Keratinocyte (primary cell): ENCODE measurements at regions not wholly inside any gene's neighbourhood (a gene's known extent, or its start where the extent isn't known, plus 50 kb on each side); places are given as distances from the start of the nearest gene placed in this dataset.

Source experiments
- DNase-seq: peaks from one replicate; pipeline ENCODE4 v3.0.0-alpha.2; 2011; ENCODE audit warnings: low read depth, missing footprints, low spot score
- FAIRE-seq: peaks from 2 replicates; lab custom pipeline; 2011; peaks lifted over from hg19 to GRCh38; lab: Jason Lieb, UNC
- H2AFZ ChIP-seq: 2 replicates; pipeline ENCODE4 v1.6.0; 2012; ENCODE audit warnings: low read length, control low read depth, inconsistent platforms; ENCODE audit not compliant: control insufficient read depth
- H3K27ac ChIP-seq: 2 replicates; pipeline ENCODE4 v1.5.1; 2011; ENCODE audit warnings: low read length; ENCODE audit not compliant: control insufficient read depth, insufficient read depth
- H3K27me3 ChIP-seq: 3 replicates; pipeline ENCODE4 v1.6.0; 2011; ENCODE audit warnings: low read length; ENCODE audit not compliant: control insufficient read depth, insufficient read depth; ENCODE audit errors: extremely low read depth
- H3K36me3 ChIP-seq, 2 experiments: 2 replicates in 1 of 2; 3 replicates in 1 of 2; pipeline ENCODE4 v1.5.1; 2011; ENCODE audit warnings: low read length in 2 of 2, mild to moderate bottlenecking in 1 of 2; ENCODE audit not compliant: control insufficient read depth in 2 of 2, insufficient read depth in 2 of 2; ENCODE audit errors: extremely low read depth in 1 of 2
- H3K4me1 ChIP-seq: 3 replicates; pipeline ENCODE4 v1.5.1; 2011; ENCODE audit warnings: low read length; ENCODE audit not compliant: control insufficient read depth, insufficient read depth; ENCODE audit errors: extremely low read depth
- H3K4me2 ChIP-seq: 3 replicates; pipeline ENCODE4 v1.6.0; 2011; ENCODE audit warnings: low read depth, low read length; ENCODE audit not compliant: control insufficient read depth, insufficient read depth; ENCODE audit errors: extremely low read depth
- H3K4me3 ChIP-seq, 3 experiments: fragments of 200-600 bp in 1 of 3; sonication (generic) in 1 of 3; 2 replicates in 2 of 3; 3 replicates in 1 of 3; pipeline ENCODE4 v1.5.1; 2011 to 2016; ENCODE audit warnings: low read length in 3 of 3, mild to moderate bottlenecking in 3 of 3, control low read depth in 2 of 3, inconsistent platforms in 1 of 3, low read depth in 1 of 3, mixed read lengths in 1 of 3, mixed run types in 1 of 3, moderate library complexity in 1 of 3; ENCODE audit not compliant: control insufficient read depth in 2 of 3, insufficient read depth in 2 of 3; ENCODE audit errors: extremely low read depth in 1 of 3
- H3K79me2 ChIP-seq: 2 replicates; pipeline ENCODE4 v1.6.0; 2012; ENCODE audit warnings: low read length; ENCODE audit not compliant: control insufficient read depth, insufficient read depth
- H3K9ac ChIP-seq: 3 replicates; pipeline ENCODE4 v1.6.0; 2011; ENCODE audit warnings: low read length; ENCODE audit not compliant: control insufficient read depth, insufficient read depth; ENCODE audit errors: extremely low read depth
- H3K9me1 ChIP-seq: 3 replicates; pipeline ENCODE4 v1.6.0; 2011; ENCODE audit warnings: low read length; ENCODE audit not compliant: control insufficient read depth, insufficient read depth; ENCODE audit errors: extremely low read depth
- H3K9me3 ChIP-seq: 2 replicates; pipeline ENCODE4 v1.5.1; 2012; ENCODE audit warnings: low read depth, low read length; ENCODE audit not compliant: control insufficient read depth
- H4K20me1 ChIP-seq: 3 replicates; pipeline ENCODE4 v1.6.0; 2011; ENCODE audit warnings: low read length; ENCODE audit not compliant: control insufficient read depth, insufficient read depth; ENCODE audit errors: extremely low read depth
- CTCF ChIP-seq, 3 experiments: IDR thresholded peaks in 1 of 3; conservative IDR thresholded peaks in 1 of 3; optimal IDR thresholded peaks in 1 of 3; 2 replicates in 2 of 3; 3 replicates in 1 of 3; pipeline versions ENCODE3 to v1.5.1; 2011; ENCODE audit warnings: low read length in 3 of 3, mild to moderate bottlenecking in 3 of 3, moderate library complexity in 2 of 3, control low read depth in 1 of 3, inconsistent platforms in 1 of 3; ENCODE audit not compliant: insufficient read depth in 2 of 3; ENCODE audit errors: extremely low read depth in 1 of 3
- EZH2 ChIP-seq: IDR thresholded peaks from one replicate; pipeline ENCODE4 v1.6.1; 2012; ENCODE audit warnings: inconsistent platforms, mild to moderate bottlenecking, low read length, moderate library complexity
- dilution Hi-C: fragments of 300-500 bp; cut with MboI; formaldehyde crosslinking; loops from one replicate; pipeline ENCODE4 v1.7.0; 2020; ENCODE audit warnings: low sequenced_read_pairs; ENCODE audit not compliant: extremely low pct_ligation_motif_present

DNA sequence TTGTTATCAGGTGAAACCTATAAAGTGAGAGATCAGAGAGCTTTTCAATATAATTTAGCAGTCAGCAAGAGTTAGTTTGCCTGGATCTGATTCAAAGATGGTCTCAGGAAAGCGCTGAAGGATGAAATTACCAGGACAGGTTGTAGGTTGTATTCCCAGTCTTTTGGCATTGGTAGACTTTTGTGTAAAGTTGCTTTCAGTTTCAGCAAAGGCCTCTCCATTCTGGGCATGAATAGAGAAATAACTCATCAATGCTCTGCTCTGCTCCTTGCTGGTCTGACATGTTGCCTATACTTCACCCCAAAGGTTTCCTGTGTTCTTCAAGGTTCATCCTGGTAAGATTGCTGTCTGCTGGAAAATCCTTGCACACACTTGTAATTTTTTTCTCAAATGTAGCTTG, 714.8 kb downstream of the EPM2A start:
- no peak for FAIRE-seq

GRCh38 chr6:145022199-145022796, 713.0 kb downstream of the EPM2A start:
- dilution Hi-C loops, result no loop called here
- Histone ChIP-seq H3K27ac (no peak overlapping the region), H3K9me3 (no peaks in the 10 kb centered on the region), H3K9ac (no peak overlapping the region), H4K20me1 (no peaks in the 10 kb centered on the region), H3K27me3 (no peaks in the 10 kb centered on the region), H3K36me3 (no peaks in the 10 kb centered on the region), H3K4me2 (no peak overlapping the region), H2AFZ (no peak overlapping the region), H3K79me2 (no peaks in the 10 kb centered on the region), H3K4me3 (no peak overlapping the region), H3K4me1 (no peaks in the 10 kb centered on the region), H3K9me1 (no peaks in the 10 kb centered on the region)
- FAIRE-seq, result no peak
- TF ChIP-seq CTCF (optimal IDR thresholded peaks at IDR 0.05 in 1 of 3, IDR thresholded peaks at IDR 0.05 in 1 of 3, conservative IDR thresholded peaks at IDR 0.05 in 1 of 3; ENCODE audit: extremely low read depth in 1 of 3, insufficient read depth in 2 of 3, low read length in 3 of 3) (no peak), EZH2 (no peak)
- DNase-seq, result no peak

More for the DNA sequence above, 714.8 kb downstream of the EPM2A start:
- DNase-seq, result no peak
- H3K9me1 ChIP-seq, result no peaks in the 10 kb centered on the region
- H2AFZ ChIP-seq, result no peak overlapping the region
- peaks cover 7% of the 10 kb centered on the region for H3K4me1 ChIP-seq
- dilution Hi-C loops, result no loop called here
- H4K20me1 ChIP-seq, result no peaks in the 10 kb centered on the region
- TF ChIP-seq CTCF (optimal IDR thresholded peaks at IDR 0.05 in 1 of 3, IDR thresholded peaks at IDR 0.05 in 1 of 3, conservative IDR thresholded peaks at IDR 0.05 in 1 of 3; ENCODE audit: extremely low read depth in 1 of 3, insufficient read depth in 2 of 3, low read length in 3 of 3) (no peak), EZH2 (no peak)
- no peaks in the 10 kb centered on the region for H3K79me2 ChIP-seq
- H3K27me3 ChIP-seq, result no peaks in the 10 kb centered on the region
- no peak overlapping the region for H3K27ac ChIP-seq
- H3K4me2 ChIP-seq, result no peak overlapping the region
- no peak overlapping the region for H3K9ac ChIP-seq
- no peak overlapping the region for H3K4me3 ChIP-seq
- no peaks in the 10 kb centered on the region for H3K9me3 ChIP-seq
- H3K36me3 ChIP-seq, result no peaks in the 10 kb centered on the region
